ENCODE measurements at regions not wholly inside any gene's neighbourhood (a gene's known extent, or its start where the extent isn't known, plus 50 kb on each side); places are given as distances from the start of the nearest gene placed in this dataset.

GRCh38 chr3:115520651-115521245, 102.6 kb upstream of the GAP43 start:
- ChIA-PET POLR2A (no interaction called here), CTCF (interaction anchor here (0.9 kb wide), 1 partner anchor 263 kb away, joined by 3 read pairs; no protein-coding TSS in a partner anchor)
- H3K27me3 Mint-ChIP-seq (ENCODE audit: insufficient read depth, unreplicated experiment) = no peaks in the 10 kb centered on the region
- no peak for DNase-seq (ENCODE audit: unreplicated experiment)
- peaks cover 8% of the 10 kb centered on the region for H3K4me1 Mint-ChIP-seq (ENCODE audit: insufficient read depth, unreplicated experiment)
- no peaks in the 10 kb centered on the region for H3K36me3 Mint-ChIP-seq (ENCODE audit: insufficient read depth, unreplicated experiment)
- no peak overlapping the region for H3K4me3 Mint-ChIP-seq (ENCODE audit: unreplicated experiment)
- intact Hi-C loops (cut with micrococcal nuclease) = no loop called here
- BruUV-seq (replicated peaks) = no TSS peak
- no peaks in the 10 kb centered on the region for H3K9me3 Mint-ChIP-seq (ENCODE audit: unreplicated experiment)
- TF ChIP-seq, protein P1, sequence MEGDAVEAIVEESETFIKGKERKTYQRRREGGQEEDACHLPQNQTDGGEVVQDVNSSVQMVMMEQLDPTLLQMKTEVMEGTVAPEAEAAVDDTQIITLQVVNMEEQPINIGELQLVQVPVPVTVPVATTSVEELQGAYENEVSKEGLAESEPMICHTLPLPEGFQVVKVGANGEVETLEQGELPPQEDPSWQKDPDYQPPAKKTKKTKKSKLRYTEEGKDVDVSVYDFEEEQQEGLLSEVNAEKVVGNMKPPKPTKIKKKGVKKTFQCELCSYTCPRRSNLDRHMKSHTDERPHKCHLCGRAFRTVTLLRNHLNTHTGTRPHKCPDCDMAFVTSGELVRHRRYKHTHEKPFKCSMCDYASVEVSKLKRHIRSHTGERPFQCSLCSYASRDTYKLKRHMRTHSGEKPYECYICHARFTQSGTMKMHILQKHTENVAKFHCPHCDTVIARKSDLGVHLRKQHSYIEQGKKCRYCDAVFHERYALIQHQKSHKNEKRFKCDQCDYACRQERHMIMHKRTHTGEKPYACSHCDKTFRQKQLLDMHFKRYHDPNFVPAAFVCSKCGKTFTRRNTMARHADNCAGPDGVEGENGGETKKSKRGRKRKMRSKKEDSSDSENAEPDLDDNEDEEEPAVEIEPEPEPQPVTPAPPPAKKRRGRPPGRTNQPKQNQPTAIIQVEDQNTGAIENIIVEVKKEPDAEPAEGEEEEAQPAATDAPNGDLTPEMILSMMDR (IDR thresholded peaks at IDR 0.05; ENCODE audit: unreplicated experiment) = no peak
- no peak overlapping the region for H3K27ac Mint-ChIP-seq (ENCODE audit: low read depth, unreplicated experiment)

DNA sequence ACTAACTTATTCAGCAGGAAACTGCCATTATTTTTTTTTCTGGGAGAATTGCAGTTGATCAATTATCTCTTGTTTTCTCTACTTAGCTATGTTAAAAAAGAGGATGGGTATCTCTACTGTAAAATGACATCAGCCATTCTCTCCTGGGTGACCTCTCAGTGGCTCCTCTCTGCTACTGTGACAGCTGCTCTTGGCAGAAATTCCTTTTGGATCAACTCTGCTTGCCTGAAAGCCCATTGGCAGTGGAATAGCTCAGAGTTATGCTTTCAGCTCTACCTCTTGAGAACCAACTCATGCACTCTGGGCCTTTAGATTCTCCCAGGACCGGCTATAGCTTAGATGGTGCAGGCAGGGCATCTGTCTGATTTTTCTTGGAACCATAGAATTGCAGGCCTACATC, 99.9 kb upstream of the GAP43 start:
- intact Hi-C loops (cut with micrococcal nuclease) = no loop called here
- CTCF ChIA-PET = interaction anchor here (1.2 kb wide), 1 partner anchor 22 kb away, joined by 3 read pairs; no protein-coding TSS in a partner anchor
- Mint-ChIP-seq H3K27me3 (ENCODE audit: insufficient read depth, unreplicated experiment) (no peaks in the 10 kb centered on the region), H3K4me3 (ENCODE audit: unreplicated experiment) (no peak overlapping the region), H3K27ac (ENCODE audit: low read depth, unreplicated experiment) (no peak overlapping the region), H3K4me1 (ENCODE audit: insufficient read depth, unreplicated experiment) (peaks cover 4% of the 10 kb centered on the region), H3K9me3 (ENCODE audit: unreplicated experiment) (no peaks in the 10 kb centered on the region), H3K36me3 (ENCODE audit: insufficient read depth, unreplicated experiment) (no peaks in the 10 kb centered on the region)
- POLR2A ChIA-PET = no interaction called here
- TF ChIP-seq, protein P1 (IDR thresholded peaks at IDR 0.05; ENCODE audit: unreplicated experiment) = no peak
- no peak for DNase-seq (ENCODE audit: unreplicated experiment)
- no TSS peak for BruUV-seq (replicated peaks)

DNA sequence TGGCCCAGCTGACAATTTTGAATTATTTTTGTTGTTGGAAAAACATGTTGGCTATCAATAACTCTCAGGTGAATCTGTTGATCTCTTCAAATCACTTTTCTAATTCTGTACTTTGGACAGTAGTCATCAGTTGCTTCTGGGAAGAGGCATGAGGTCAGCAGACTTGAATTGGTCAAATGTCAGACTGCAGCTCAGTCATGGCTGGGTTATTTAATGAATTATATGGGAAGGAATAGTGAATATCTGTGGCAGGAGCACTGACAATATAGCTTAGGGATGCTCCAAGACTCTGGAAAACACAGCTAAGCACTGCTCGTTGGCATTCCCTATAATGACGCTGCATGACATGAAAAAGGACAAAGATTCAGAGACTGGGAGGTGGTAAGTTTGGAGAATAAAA, 98.8 kb upstream of the GAP43 start:
- H3K36me3 Mint-ChIP-seq (ENCODE audit: insufficient read depth, unreplicated experiment) = no peaks in the 10 kb centered on the region
- no peaks in the 10 kb centered on the region for H3K9me3 Mint-ChIP-seq (ENCODE audit: unreplicated experiment)
- H3K27ac Mint-ChIP-seq (ENCODE audit: low read depth, unreplicated experiment) = no peak overlapping the region
- ChIA-PET CTCF (interaction anchor here (0.6 to 1.2 kb wide), 3 partner anchors 9 to 1478 kb away, joined by 3 read pairs; no protein-coding TSS in a partner anchor), POLR2A (no interaction called here)
- no TSS peak for BruUV-seq (replicated peaks)
- TF ChIP-seq, protein P1 (IDR thresholded peaks at IDR 0.05; ENCODE audit: unreplicated experiment) = no peak
- H3K4me1 Mint-ChIP-seq (ENCODE audit: insufficient read depth, unreplicated experiment) = no peaks in the 10 kb centered on the region
- intact Hi-C loops (cut with micrococcal nuclease) = no loop called here
- no peak overlapping the region for H3K4me3 Mint-ChIP-seq (ENCODE audit: unreplicated experiment)
- no peak for DNase-seq (ENCODE audit: unreplicated experiment)
- H3K27me3 Mint-ChIP-seq (ENCODE audit: insufficient read depth, unreplicated experiment) = no peaks in the 10 kb centered on the region

DNA sequence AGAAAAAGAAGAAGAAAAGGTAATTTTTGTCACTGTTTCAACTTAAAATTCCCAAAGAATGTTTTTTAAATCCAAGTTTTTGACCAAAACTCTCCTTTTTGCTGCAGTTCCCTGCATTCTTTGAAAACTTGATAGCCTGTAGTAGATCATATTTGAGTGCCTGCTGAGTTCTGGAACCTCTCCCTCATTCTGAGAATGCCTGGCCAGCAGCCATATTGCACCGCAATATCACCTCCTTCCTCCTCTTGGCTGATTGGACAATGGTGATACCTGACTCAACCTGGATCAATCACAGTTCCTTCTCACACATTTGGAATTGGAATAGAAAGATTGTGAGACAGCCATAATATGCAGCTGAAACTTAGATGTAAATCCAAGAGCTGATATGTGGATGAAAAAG, 97.6 kb upstream of the GAP43 start:
- intact Hi-C loops (cut with micrococcal nuclease) = no loop called here

More for the DNA sequence above, 97.6 kb upstream of the GAP43 start:
- Mint-ChIP-seq H3K9me3 (ENCODE audit: unreplicated experiment) (no peaks in the 10 kb centered on the region), H3K27me3 (ENCODE audit: insufficient read depth, unreplicated experiment) (no peaks in the 10 kb centered on the region), H3K36me3 (ENCODE audit: insufficient read depth, unreplicated experiment) (no peaks in the 10 kb centered on the region), H3K4me1 (ENCODE audit: insufficient read depth, unreplicated experiment) (no peaks in the 10 kb centered on the region), H3K4me3 (ENCODE audit: unreplicated experiment) (no peak overlapping the region), H3K27ac (ENCODE audit: low read depth, unreplicated experiment) (no peak overlapping the region)
- POLR2A ChIA-PET = interaction anchor here (0.6 kb wide), 1 partner anchor 110 kb away, joined by 3 read pairs; no protein-coding TSS in a partner anchor
- TF ChIP-seq, protein P1 (IDR thresholded peaks at IDR 0.05; ENCODE audit: unreplicated experiment) = no peak
- no peak for DNase-seq (ENCODE audit: unreplicated experiment)
- CTCF ChIA-PET = no interaction called here
- BruUV-seq (replicated peaks) = no TSS peak
